Right renal cortex interstitium (tissue), 3 donors: ENCODE measurements at regions not wholly inside any gene's neighbourhood (a gene's known extent, or its start where the extent isn't known, plus 50 kb on each side); places are given as distances from the start of the nearest gene placed in this dataset.
"Not testable (repeated sequence)": the region's sequence is repeated elsewhere in the genome, so short reads cannot be mapped to it uniquely, and the experiment has no call there.

Experiments used
- DNase-seq, 3 donors: peaks; one replicate each; pipeline ENCODE4 v3.0.0-alpha.2; 2013; ENCODE audit warnings: low read depth in 3 of 3, low spot score in 2 of 3

DNA sequence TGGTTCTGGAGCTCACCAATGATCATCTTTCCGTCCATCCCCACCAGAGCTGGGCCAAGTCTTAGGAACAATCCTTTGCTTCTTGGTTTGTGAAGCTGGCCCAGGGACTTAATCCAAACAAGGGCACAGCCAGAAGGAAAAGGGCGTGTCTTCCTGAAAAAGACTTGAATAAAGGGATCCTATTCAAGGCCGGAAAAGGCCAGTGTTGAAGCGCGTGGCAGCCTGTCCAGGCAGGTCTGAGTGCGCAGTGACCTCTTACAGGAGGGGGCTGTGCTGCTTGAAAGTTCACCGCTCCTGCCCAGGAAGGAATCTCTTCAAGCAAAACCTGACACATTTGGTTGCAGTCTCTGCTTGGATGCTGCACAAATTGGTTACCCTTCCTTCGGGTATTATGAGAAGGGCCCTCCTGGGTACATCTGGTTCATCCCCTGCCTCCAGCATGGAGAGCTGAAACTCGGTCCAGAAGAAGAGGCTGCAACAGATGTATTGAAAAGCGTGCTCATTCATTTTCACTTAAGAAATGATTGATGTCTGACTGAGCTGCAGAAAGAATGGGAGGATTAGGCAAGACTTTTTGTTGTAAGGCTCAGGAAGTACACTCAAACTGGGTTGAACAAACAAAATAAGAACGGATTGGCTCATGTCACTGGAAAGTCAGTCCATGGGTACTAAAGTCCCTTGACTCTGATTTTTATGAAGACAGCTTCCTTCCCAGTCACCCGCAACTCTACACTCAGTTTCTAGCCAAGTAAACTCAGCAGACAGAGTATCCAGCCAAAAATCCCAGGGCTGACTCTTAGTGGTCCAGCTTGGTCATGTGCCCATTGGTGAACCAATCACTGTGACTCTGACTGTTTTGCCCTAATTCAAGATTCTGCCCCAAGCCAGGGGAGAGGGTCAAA lies 136.3 kb downstream of the TFAP2C start:
- DNase-seq = no peak

DNA sequence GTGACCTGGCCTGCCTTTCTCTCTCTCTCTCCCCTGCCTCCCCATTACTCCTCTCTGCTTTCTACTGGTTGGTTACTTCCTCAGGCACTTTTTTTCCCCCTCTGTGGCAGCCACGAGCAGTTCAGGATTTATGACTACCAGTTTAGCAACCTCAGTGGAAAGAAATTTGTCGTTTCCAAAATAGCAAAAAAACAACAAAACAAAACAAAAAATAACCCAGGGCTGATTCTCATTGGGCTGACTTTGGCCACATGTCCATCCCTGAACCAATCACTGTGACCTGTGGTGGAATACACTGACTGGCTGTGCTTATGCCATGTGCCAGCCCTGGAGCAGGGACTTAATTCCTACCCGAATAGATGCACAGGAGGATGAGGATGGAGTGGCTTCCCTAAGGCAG lies 137.4 kb downstream of the TFAP2C start:
- DNase-seq = no peak

DNA sequence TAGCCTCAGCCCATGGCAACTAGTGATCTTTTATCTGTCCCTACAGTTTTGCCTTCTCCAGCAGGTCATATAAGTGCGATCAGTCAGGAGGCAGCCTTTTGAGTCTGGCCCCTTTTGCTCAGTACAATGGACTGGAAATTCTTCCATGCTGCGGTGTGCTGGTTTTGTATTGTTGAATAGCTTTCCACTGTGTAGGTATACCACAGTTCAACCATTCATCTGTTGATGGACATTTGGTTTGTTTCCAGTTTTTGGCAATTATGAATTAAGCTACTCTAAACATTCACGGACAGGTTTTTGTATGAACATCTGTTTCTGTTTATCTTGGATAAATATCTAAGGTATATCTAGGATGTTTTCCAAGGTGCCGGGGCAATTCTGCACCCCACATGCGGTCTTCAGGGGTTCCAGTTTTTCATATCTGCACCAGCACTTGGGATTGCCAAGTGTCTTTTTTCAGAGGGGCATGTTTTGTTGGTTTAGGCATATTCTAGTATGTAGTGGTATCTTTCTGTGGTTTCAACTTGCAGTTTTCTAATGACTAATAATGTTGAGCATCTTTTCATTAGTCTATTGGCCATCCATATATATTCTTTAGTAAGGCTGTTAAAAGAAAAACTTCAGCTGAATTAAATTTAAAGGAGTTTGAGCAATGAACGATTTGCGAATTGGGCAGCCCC lies 141.0 kb downstream of the TFAP2C start:
- no peak for DNase-seq

DNA sequence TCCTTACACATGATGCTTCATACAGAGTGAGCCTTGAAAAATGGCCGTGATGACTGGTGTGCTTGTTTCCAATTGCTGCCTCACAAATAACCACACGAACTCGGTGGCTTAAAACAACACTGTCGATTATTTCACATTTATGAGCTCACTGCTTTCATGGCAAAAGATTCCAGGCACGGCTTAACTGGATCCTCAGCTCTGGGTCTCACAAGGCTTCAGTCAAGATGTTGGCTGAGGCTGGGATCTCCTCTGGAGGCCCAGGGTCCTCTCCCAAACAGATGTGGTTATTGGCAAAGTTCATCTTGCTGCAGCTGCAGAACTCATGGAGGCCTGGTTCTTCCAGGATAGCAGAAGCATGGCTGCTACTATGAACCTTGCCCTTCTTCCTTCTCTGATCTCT lies 144.6 kb downstream of the TFAP2C start:
- no peak for DNase-seq

DNA sequence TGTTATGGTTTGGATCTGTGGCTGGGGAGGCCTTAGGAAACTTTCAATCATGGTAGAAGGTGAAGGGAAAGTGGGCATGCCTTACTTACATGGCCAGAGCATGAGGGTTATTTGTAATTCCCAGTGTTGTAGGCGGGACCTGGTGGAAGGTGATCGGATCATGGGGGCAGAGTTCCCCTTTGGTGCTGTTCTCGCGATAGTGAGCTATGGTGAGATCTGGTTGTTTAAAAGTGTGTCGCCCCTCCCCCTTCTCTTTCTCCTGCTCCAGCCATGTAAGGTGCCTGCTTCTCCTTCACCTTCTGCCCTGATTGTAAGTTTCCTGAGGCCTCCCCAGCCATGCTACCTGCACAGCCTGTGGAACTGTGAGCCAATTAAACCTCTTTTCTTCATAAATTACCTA lies 145.8 kb downstream of the TFAP2C start:
- DNase-seq = no peak

DNA sequence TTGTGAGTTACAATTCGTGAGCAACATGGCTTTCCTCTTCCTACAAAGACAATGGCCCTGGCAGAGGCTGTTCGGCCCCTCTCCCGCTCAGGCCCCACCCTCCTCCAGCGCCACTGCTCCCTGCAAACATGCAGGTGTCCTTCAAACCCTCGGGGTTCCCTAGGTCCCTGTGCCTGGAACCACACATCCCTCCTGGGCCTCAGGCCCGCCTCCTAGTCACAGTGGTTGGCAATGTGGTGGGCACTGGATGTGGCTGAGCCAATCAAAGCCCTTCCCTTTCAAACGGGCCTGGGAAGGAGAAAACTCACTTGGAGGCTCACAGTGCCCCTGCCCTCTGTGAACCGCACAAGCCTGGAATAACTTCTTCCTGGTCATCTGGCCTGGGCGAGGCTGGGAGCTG lies 147.2 kb downstream of the TFAP2C start:
- no peak for DNase-seq

DNA sequence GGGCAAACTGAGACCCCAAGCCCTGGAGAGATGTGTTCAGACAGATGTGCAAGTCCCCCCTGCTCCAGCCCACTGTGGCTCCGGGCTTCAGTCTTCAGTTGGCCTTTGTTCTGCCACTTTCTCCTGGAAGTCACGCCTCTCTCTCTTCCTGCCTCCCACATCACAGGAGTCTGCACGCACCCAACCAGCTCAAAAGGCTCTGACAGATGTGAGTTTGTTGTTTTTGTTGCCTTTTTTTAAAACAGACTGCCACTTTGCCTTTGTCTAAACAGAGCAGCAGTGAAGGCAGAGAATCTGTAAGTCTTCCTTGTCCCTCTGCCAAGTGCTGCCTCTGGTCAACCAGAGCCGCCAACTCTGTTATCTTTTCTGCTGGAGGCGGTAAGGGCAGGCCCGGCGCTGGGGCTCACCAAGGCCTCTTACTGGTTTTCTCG lies 149.7 kb downstream of the TFAP2C start:
- peak in 1 of 3 donors; percentile 15 for DNase-seq

DNA sequence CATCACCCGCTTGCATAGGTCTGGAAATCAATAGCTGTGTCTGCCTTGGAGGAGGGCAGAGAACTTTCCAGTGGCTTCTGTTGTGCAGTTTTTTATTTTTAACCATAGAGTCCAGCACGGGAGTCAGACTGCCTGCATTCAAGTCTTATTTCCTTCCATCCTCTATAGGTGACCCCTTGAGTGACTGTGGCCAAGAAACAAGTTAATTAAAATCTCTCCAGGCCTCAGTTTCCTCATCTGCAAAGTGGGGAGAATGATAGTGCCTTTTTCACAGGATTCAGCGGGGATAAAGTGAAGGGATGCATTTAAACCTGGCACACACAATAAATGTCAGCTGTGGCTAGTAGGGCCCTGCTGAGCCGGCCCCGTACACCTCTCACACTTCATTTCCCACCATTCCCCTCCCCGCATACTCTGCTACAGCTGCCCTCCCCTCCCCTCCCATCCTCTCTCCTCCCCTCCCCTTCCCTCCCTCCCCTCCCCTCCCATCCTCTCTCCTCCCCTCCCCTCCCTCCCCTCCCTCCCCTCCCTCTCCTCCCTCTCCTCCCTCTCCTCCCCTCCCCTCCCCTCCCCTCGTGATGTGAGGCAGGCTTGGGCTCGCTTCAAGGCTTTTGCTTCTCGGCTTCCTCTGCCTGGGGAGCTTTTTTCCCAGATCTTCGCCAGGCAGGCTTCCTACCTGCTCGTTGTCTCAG lies 150.5 kb downstream of the TFAP2C start:
- no peak for DNase-seq

DNA sequence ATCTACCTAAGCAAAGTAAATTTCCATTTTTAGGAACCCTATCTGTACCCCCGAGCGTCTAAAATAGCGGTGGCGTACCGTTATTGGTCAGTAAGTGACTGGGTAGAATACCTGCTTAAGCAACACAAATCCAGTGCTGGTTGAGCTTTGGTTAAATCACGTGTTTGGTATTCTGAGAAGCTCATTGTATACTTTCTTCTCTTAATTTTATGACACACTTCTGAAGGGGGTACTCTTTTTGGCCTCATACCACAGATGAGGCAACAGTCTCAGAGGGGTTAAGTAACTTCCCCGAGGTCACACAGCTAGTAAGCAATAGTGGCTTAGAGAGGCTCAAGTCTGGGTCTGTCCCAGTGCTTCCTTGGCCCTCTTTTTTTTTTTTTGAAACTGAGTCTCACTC lies 151.2 kb downstream of the TFAP2C start:
- no peak for DNase-seq

DNA sequence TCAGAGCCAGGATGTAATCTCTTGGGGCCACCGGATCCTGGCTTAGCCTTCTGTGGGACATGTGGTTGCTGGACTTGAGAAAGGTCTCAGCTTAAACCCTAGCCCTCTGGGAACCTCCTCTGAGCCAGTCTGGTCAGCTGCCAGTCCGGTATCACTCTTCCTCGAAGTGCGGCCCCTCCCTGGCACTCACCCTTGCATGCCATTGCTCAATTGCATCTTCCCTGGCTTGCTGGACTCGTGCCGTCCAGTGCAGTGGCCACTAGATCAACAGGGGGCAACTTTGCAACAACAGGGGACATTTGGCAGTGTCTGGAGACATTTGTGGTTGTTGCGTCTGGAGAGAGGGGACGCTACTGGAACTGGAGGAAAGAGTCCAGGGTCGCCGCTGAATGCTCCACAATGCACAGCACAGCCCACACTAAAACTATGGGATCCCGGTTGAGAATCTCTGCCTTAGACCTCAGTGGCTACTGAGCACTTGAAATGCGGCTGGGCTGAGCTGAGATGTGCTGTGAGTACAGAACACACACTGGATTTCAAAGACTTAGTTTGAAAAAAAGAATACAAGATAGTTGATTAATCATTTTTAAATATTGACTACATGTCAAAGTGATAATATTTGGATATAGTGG lies 152.1 kb downstream of the TFAP2C start:
- no peak for DNase-seq

DNA sequence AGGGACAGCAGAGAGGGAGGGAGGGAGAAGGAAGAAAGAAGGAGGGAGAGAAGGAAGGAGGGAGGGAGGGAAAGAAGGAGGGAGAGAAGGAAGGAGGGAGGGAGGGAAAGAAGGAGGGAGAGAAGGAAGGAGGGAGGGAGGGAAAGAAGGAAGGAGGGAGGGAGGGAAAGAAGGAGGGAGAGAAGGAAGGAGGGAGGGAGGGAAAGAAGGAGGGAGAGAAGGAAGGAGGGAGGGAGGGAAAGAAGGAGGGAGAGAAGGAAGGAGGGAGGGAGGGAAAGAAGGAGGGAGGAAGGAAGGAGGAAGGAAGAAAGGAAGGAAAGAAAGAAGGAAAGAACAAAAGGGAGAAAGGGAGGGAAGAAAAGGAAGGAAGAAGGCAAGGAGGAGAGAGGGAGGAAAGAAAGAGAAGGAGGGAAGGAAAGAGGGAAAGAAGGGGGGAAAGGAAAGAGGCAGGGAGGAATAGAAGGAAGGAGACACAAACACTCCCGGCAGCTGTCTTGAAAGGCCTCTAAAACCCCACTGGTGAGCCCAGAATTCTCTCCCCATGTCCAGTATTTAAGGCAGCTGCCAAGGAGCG lies 153.0 kb downstream of the TFAP2C start:
- DNase-seq = not testable (repeated sequence)

DNA sequence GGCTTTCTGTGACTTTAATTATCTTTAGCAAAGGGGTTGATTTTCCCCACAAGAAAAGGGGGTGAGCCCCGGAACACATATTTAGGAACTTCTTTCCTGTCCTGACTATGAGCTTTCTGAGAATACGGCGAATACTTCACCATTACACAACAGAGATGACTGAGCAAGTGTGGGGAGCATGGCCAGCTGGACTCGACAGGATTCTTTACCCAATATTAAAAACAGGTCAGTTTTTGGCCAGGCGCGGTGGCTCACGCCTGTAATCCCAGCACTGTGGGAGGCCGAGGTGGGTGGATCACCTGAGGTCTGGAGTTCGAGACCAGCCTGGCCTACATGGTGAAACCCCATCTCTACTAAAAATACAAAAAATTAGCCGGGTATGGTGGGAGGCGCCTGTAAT lies 153.7 kb downstream of the TFAP2C start:
- DNase-seq = not testable (repeated sequence)

DNA sequence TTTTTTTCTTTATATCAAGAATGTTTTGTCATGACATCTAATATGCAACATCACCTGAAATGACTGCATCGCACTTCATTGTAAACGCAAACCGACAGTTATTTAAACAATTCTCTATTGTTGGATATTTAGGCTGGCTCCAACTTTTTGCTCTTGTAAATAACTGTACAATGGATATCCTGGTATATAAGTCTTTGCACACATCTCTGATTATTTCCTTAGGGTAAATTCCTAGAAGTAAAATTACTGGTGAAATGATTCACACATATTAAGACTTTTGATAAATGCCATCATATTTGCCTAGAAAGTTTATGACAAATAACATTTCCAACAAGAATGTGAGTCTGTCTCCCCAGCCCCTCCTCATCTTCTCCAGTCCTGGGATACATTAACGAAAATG lies 154.7 kb downstream of the TFAP2C start:
- DNase-seq = no peak

DNA sequence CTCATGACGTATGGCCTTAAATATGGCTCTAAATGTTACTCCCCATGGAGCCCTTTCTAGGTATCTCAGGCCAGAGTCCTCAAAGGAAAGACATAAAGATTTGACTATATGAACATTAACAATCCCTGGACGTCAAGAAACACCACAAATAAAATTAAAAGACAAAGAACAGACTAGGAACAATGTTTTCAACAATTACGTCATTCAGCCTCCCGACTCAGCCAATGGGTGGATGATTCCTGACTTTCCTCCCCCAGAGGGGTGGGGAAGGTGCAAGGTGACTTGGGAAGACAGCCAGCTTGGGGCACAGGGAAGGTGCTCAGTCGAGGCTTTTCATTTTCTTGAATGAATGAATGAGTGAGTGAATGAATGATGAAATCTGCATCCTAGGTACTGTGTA lies 157.4 kb downstream of the TFAP2C start:
- DNase-seq = no peak

DNA sequence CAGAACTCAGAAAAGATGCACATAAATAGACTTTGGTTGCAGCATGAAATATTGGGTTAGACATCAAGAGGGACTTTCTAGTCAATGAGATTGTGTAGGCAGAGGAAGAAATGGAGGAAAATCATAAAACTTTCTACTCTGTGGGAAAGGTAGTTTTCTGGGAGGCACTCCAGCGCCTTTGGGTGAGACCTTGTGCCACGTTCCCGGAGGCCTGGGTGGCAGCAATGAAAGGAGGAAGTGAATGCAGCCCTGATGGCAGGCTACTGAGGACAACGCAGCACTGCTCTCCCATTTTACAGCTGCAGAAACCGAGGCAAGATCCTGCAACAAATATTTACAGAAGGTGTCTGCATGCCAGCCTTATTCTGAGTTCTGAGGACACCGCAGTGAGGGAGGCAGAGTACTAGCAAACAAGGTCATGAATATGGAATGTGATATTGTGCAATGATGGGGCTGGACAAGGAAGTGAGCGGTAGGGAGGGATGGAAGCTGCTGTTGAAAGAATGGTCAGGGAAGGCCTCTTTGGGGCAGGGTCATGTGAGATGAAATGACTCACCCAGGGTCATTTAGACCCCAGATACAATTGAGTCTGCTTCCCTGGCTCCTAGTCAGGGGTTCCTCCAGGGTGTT lies 159.1 kb downstream of the TFAP2C start:
- no peak for DNase-seq

DNA sequence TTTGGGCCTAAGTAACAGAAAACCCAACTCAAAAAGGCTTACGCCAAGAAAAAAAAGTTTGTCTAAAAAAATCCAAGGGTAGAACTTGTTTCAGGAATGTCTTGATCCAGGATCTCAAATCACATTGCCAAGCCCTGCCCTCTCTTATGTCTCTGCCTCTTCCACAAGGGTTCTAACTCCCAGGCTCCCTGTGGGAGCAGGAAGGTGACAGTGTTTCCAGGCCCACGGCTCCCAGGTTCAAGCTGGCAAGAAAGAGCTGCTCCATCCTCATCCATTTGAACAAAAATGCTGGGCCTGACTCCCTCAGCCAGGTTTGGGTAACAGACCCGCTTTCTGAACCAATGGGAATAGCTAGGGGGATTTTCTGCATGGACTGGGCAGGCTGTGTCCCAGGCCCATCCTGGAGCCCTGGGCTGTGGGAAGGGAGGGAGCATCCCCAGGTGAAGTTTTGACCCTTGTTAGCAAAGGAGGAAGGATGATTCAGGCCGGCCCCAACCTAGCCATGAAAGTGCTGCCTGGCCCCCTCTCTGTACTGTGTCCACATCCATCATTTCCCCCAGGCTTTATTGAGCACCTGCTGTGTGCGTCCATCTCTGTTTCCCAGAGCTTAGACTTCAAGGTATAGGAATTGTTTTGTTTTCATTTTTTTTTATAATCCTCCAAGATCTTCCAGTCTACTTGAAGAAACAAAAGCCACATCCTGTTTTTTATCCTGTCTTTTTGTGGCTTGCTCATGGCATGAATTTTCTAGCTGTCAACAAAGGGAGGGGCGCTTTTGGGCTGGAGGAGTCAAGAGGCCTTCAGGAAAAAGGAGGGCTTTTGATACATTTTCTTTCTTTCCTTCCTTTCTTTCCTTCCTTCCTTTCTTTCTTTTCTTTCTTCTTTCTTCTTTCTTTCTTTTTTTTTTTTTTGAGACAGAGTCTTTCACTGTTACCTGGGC lies 159.8 kb downstream of the TFAP2C start:
- DNase-seq = no peak

DNA sequence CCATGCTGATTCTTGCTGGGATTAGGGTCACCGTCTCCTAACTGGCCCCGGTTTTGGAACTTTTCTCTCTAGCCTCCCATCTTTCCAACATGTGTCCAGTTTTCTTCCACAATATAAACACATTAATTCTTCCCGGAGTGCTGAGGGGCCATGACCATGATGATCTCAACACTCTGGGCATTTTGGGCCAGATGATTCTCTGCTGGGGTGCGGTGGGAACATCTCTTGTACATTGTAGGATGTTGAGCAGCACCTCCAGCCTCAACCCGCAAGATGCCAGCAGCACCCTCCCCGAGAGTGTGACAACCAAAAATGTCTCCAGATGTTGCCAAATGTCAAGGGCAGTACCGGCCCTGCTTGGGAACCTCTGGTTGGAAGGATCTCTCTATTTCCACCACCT lies 164.8 kb downstream of the TFAP2C start:
- DNase-seq = no peak

DNA sequence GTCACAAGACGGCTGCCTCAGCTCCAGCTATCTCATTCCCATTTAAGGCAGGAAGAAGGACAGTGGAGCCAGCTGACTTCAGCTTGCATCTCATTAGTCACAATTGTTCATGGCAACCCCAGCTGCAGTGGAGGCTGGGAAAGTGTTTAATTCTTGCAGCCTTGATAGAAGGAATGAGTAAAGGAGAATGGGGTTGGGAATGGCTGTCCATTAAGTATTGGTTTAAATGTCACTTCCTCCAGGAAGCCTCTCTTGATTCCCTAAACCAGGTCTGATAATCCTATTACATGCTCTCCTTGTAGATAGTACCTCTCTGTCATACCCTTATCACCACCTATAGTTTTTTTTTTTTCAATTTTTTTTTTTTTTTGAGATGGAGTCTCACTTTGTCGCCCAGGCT lies 166.4 kb downstream of the TFAP2C start:
- no peak for DNase-seq

DNA sequence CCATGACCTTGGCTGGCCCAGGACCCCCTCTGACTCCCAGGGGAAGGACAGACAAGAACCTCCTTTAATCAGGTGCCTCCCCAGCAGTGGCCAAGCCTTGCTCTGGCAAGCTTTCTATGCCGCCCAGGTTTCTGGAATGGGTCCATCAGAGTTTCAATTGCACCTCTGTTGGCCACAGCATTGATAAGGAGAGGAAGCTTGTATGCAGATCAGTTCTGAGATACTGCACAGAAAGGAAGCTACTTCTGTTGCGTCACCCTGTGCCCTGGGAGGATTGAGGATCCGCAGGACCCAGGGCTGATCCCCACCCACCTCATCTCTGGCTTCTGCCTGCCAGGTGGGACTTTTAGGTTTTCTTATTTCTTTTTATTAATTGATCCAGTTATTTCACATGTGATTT lies 167.2 kb downstream of the TFAP2C start:
- DNase-seq = no peak
